ENCODE measurements at regions not wholly inside any gene's neighbourhood (a gene's known extent, or its start where the extent isn't known, plus 50 kb on each side); places are given as distances from the start of the nearest gene placed in this dataset.

GRCh38 chr1:190812996-190813395 is 335.3 kb upstream of the BRINP3 start:
- Mint-ChIP-seq H3K27me3 (ENCODE audit: low read depth) (peaks cover 2% of the 10 kb centered on the region; the same call in 1 of the 2 replicates), H3K4me1 (no peaks in the 10 kb centered on the region), H3K36me3 (ENCODE audit: insufficient read depth in 1 of 3, low read depth in 3 of 3) (no peaks in the 10 kb centered on the region; a peak in 1 of 7 replicates), H3K4me3 (no peak overlapping the region), H3K27ac (no peak overlapping the region), H3K9me3 (no peaks in the 10 kb centered on the region)
- no peaks in the 10 kb centered on the region for H4K20me1 ChIP-seq (ENCODE audit: control insufficient read depth, insufficient read depth, insufficient read length)
- DNase-seq, result no peak
- H3T11ph ChIP-seq (ENCODE audit: low read length), result no peak overlapping the region
- H3K4me1 ChIP-seq (ENCODE audit: insufficient read depth, low read length), result no peaks in the 10 kb centered on the region
- no peak overlapping the region for H3K4ac ChIP-seq (ENCODE audit: low read depth, low read length)
- no peak overlapping the region for H3K18ac ChIP-seq (ENCODE audit: insufficient read length, low read depth, low read length)
- no peaks in the 10 kb centered on the region for H3K23me2 ChIP-seq (ENCODE audit: insufficient read length, low read depth, low read length, poor library complexity, severe bottlenecking)
- no peak overlapping the region for H2BK12ac ChIP-seq (ENCODE audit: insufficient read length, low read depth, low read length)
- no peak overlapping the region for H3K23ac ChIP-seq (ENCODE audit: insufficient read length, low read depth, low read length)
- H2AFZ ChIP-seq (ENCODE audit: low read length), result no peak overlapping the region
- no CpG with 5 or more reads among the region's 2 CpGs for WGBS (ENCODE audit: extremely low coverage, insufficient read length, low lambda C conversion rate)
- no peak overlapping the region for H2BK120ac ChIP-seq (ENCODE audit: low read depth, low read length, poor library complexity, severe bottlenecking)
- no peak for TF ChIP-seq CTCF (conservative IDR thresholded peaks at IDR 0.05)
- no peaks in the 10 kb centered on the region for H3K79me1 ChIP-seq (ENCODE audit: insufficient read depth, low read depth, low read length, poor library complexity, severe bottlenecking)
- H2BK15ac ChIP-seq (ENCODE audit: low read depth, low read length), result no peak overlapping the region
- H3K9ac ChIP-seq (ENCODE audit: extremely low read depth, insufficient read length, low read length), result no peak overlapping the region
- no peaks in the 10 kb centered on the region for H3K79me2 ChIP-seq (ENCODE audit: insufficient read depth, low read length)
- H2AK5ac ChIP-seq (ENCODE audit: insufficient read length, low read length), result no peak overlapping the region
- no peak overlapping the region for H3K27ac ChIP-seq (ENCODE audit: insufficient read length, low read depth, low read length)
- H2BK20ac ChIP-seq (ENCODE audit: low read depth, low read length, poor library complexity, severe bottlenecking), result no peak overlapping the region
- no peak overlapping the region for H3K56ac ChIP-seq (ENCODE audit: insufficient read length, low read depth, low read length)
- no peak overlapping the region for H4K8ac ChIP-seq (replicated peaks; ENCODE audit: insufficient read length, low read depth, low read length)
- H2BK5ac ChIP-seq (ENCODE audit: insufficient read length, low read length), result no peak overlapping the region
- no peaks in the 10 kb centered on the region for H3K27me3 ChIP-seq (ENCODE audit: insufficient read depth, low read length)
- H3K9me3 ChIP-seq (ENCODE audit: control insufficient read depth, low read depth, low read length), result no peaks in the 10 kb centered on the region
- no peak overlapping the region for H3K4me2 ChIP-seq (ENCODE audit: insufficient read depth, insufficient read length, low read length)
- no peak overlapping the region for H4K5ac ChIP-seq (ENCODE audit: insufficient read length, low read depth, low read length)
- H3K14ac ChIP-seq (ENCODE audit: insufficient read depth, low read length), result no peak overlapping the region
- no peak overlapping the region for H4K91ac ChIP-seq (ENCODE audit: insufficient read length, low read depth, low read length)
